ENCODE measurements at regions not wholly inside any gene's neighbourhood (a gene's known extent, or its start where the extent isn't known, plus 50 kb on each side); places are given as distances from the start of the nearest gene placed in this dataset.

DNA sequence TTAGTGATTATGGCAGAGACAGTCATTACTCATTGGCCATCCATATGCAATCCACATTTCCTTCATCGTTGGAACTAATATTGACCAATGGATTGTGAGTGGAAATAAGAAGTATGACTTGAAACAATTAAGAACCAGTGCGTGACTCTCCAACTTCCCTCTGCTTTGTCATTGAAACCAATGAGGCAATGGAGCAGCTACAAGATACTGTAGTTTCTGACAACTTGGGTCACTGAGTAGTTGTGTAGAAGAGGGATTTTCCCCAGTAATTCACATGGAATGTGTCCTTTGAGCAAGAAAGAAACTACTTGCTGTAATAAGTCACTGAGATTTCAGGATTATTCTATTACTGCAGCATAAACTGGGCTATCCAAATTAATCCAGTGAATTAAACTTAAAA lies 785.3 kb upstream of the RIOK2 start:
- ATAC-seq, result no peak
- in situ Hi-C loops (cut with HindIII; ENCODE audit: low pct_unique_long_range_greater_than_20kb, low sequenced_read_pairs), result no loop called here

DNA sequence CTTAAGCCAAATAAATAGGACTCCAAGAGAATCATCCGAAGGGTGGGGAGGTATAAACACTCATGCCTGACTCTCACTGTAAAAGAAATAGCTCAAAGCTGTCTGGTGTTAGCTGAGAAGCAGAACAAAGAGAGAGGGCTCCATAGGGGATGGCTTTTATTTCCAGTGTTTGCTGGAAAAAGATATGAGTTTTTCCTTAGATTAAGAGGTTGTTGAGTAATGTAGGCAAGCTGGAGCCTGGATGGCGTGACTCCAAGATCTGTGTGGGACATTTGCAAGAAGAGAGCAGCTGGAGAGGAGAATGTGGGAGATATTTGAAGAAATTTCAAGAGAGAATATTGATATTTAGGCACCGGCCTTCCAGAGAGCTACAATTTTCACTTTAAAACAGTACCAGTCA lies 793.7 kb upstream of the RGMB start:
- ChIA-PET CTCF (no interaction called here), POLR2A (interaction anchor here (0.6 kb wide), 1 partner anchor 20 kb away, joined by 3 read pairs; no protein-coding TSS in a partner anchor)
- intact Hi-C loops (cut with micrococcal nuclease; ENCODE audit: unreplicated experiment), result no loop called here
- H3K27me3 ChIP-seq (ENCODE audit: control insufficient read depth, insufficient read depth, low read length), result no peaks in the 10 kb centered on the region
- no TSS peak for BruUV-seq (replicated peaks)
- no peak overlapping the region for H3K4me3 ChIP-seq (ENCODE audit: low read depth in 2 of 2, low read length in 2 of 2)
- no peaks in the 10 kb centered on the region for H3K9me3 ChIP-seq (ENCODE audit: control insufficient read depth, insufficient read depth, low read depth, low read length)
- TF ChIP-seq TCF7L2 (IDR thresholded peaks at IDR 0.05; ENCODE audit: low read depth, low read length), result no peak
- H3K4me1 ChIP-seq (ENCODE audit: control insufficient read depth, insufficient read depth, low read length), result no peaks in the 10 kb centered on the region
- no peak overlapping the region for H3K27ac ChIP-seq (ENCODE audit: low read length)
- in situ Hi-C loops (cut with HindIII; ENCODE audit: low pct_unique_long_range_greater_than_20kb, low sequenced_read_pairs), result no loop called here
- no peaks in the 10 kb centered on the region for H3K36me3 ChIP-seq (ENCODE audit: control insufficient read depth, insufficient read depth, low read length)
- ATAC-seq, result no peak
- DNase-seq (ENCODE audit: low read depth, low spot score), result no peak

More for the DNA sequence above, 785.3 kb upstream of the RIOK2 start:
- no peak overlapping the region for H3K4me3 ChIP-seq (ENCODE audit: low read depth in 2 of 2, low read length in 2 of 2)
- no peak overlapping the region for H3K27ac ChIP-seq (ENCODE audit: low read length)
- TF ChIP-seq SIN3A (IDR thresholded peaks at IDR 0.05; ENCODE audit: borderline replicate concordance, insufficient read depth, low read depth, low read length) (no peak), POLR2AphosphoS5 (IDR thresholded peaks at IDR 0.05; ENCODE audit: low read depth, low read length) (no peak), TCF7L2 (IDR thresholded peaks at IDR 0.05; ENCODE audit: low read depth, low read length) (no peak)
- TF ChIP-seq, protein P1, sequence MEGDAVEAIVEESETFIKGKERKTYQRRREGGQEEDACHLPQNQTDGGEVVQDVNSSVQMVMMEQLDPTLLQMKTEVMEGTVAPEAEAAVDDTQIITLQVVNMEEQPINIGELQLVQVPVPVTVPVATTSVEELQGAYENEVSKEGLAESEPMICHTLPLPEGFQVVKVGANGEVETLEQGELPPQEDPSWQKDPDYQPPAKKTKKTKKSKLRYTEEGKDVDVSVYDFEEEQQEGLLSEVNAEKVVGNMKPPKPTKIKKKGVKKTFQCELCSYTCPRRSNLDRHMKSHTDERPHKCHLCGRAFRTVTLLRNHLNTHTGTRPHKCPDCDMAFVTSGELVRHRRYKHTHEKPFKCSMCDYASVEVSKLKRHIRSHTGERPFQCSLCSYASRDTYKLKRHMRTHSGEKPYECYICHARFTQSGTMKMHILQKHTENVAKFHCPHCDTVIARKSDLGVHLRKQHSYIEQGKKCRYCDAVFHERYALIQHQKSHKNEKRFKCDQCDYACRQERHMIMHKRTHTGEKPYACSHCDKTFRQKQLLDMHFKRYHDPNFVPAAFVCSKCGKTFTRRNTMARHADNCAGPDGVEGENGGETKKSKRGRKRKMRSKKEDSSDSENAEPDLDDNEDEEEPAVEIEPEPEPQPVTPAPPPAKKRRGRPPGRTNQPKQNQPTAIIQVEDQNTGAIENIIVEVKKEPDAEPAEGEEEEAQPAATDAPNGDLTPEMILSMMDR (IDR thresholded peaks at IDR 0.05), result no peak
- TF ChIP-seq, protein P2, sequence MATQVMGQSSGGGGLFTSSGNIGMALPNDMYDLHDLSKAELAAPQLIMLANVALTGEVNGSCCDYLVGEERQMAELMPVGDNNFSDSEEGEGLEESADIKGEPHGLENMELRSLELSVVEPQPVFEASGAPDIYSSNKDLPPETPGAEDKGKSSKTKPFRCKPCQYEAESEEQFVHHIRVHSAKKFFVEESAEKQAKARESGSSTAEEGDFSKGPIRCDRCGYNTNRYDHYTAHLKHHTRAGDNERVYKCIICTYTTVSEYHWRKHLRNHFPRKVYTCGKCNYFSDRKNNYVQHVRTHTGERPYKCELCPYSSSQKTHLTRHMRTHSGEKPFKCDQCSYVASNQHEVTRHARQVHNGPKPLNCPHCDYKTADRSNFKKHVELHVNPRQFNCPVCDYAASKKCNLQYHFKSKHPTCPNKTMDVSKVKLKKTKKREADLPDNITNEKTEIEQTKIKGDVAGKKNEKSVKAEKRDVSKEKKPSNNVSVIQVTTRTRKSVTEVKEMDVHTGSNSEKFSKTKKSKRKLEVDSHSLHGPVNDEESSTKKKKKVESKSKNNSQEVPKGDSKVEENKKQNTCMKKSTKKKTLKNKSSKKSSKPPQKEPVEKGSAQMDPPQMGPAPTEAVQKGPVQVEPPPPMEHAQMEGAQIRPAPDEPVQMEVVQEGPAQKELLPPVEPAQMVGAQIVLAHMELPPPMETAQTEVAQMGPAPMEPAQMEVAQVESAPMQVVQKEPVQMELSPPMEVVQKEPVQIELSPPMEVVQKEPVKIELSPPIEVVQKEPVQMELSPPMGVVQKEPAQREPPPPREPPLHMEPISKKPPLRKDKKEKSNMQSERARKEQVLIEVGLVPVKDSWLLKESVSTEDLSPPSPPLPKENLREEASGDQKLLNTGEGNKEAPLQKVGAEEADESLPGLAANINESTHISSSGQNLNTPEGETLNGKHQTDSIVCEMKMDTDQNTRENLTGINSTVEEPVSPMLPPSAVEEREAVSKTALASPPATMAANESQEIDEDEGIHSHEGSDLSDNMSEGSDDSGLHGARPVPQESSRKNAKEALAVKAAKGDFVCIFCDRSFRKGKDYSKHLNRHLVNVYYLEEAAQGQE (IDR thresholded peaks at IDR 0.05; ENCODE audit: insufficient read depth in 1 of 2, low read depth in 2 of 2, low read length in 1 of 2), result no peak
- H3K27me3 ChIP-seq (ENCODE audit: control insufficient read depth, insufficient read depth, low read length), result no peaks in the 10 kb centered on the region
- ChIA-PET CTCF (no interaction called here), POLR2A (no interaction called here)
- intact Hi-C loops (cut with micrococcal nuclease; ENCODE audit: unreplicated experiment), result no loop called here
- H3K4me1 ChIP-seq (ENCODE audit: control insufficient read depth, insufficient read depth, low read length), result no peaks in the 10 kb centered on the region
- DNase-seq (ENCODE audit: low read depth, low spot score), result no peak
- H3K36me3 ChIP-seq (ENCODE audit: control insufficient read depth, insufficient read depth, low read length), result no peaks in the 10 kb centered on the region
- no TSS peak for BruUV-seq (replicated peaks)
- H3K9me3 ChIP-seq (ENCODE audit: control insufficient read depth, insufficient read depth, low read depth, low read length), result no peaks in the 10 kb centered on the region

DNA sequence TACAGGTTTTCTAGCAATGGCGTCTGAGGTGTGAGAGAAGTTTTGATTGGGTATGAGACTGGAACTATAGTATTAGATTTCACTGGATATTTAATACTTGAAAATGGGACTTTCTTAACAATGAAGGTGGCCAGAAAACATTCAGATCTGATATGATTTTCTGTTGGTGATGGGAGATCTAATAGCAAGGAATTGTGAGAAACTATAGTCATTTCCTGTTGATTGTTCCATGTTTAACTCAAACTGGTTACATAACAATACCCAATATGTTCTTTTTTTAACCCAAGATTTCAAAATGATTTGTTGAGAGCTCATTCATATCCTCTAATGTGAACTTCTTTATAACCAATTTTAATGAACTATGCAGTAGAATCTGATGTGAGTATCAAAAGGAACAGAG lies 793.2 kb upstream of the RGMB start:
- Histone ChIP-seq H3K27me3 (ENCODE audit: control insufficient read depth, insufficient read depth, low read length) (no peaks in the 10 kb centered on the region), H3K4me3 (ENCODE audit: low read depth in 2 of 2, low read length in 2 of 2) (no peak overlapping the region), H3K9me3 (ENCODE audit: control insufficient read depth, insufficient read depth, low read depth, low read length) (no peaks in the 10 kb centered on the region), H3K4me1 (ENCODE audit: control insufficient read depth, insufficient read depth, low read length) (no peaks in the 10 kb centered on the region), H3K27ac (ENCODE audit: low read length) (no peak overlapping the region), H3K36me3 (ENCODE audit: control insufficient read depth, insufficient read depth, low read length) (no peaks in the 10 kb centered on the region)
- TF ChIP-seq SIN3A (IDR thresholded peaks at IDR 0.05; ENCODE audit: borderline replicate concordance, insufficient read depth, low read depth, low read length) (no peak), TCF7L2 (IDR thresholded peaks at IDR 0.05; ENCODE audit: low read depth, low read length) (no peak), POLR2AphosphoS5 (IDR thresholded peaks at IDR 0.05; ENCODE audit: low read depth, low read length) (no peak)
- TF ChIP-seq, protein P1 (IDR thresholded peaks at IDR 0.05), result no peak
- TF ChIP-seq, protein P2 (IDR thresholded peaks at IDR 0.05; ENCODE audit: insufficient read depth in 1 of 2, low read depth in 2 of 2, low read length in 1 of 2), result no peak
- no peak for ATAC-seq
- no TSS peak for BruUV-seq (replicated peaks)
- ChIA-PET POLR2A (no interaction called here), CTCF (no interaction called here)
- in situ Hi-C loops (cut with HindIII; ENCODE audit: low pct_unique_long_range_greater_than_20kb, low sequenced_read_pairs), result no loop called here
- no peak for DNase-seq (ENCODE audit: low read depth, low spot score)
- intact Hi-C loops (cut with micrococcal nuclease; ENCODE audit: unreplicated experiment), result no loop called here
